Lower leg skin (tissue), 4 donors: ENCODE measurements at regions not wholly inside any gene's neighbourhood (a gene's known extent, or its start where the extent isn't known, plus 50 kb on each side); places are given as distances from the start of the nearest gene placed in this dataset.

Source experiments
- DNase-seq, 2 donors: peaks; one replicate each; pipeline ENCODE4 v3.0.0-alpha.2; 2019; ENCODE audit warnings: low spot score in 2 of 2
- H3K4me3 ChIP-seq: fragments of 200-600 bp; sonication (generic); 2 replicates; pipeline ENCODE4 v1.5.1; 2017; ENCODE audit warnings: mild to moderate bottlenecking, low read depth; ENCODE audit not compliant: poor library complexity, severe bottlenecking
- CTCF ChIP-seq, 3 donors: fragments of 450-650 bp; IDR thresholded peaks; one replicate each; pipeline ENCODE4 v1.5.1; 2016; ENCODE audit warnings: antibody characterized with exemption in 3 of 3, mild to moderate bottlenecking in 3 of 3, moderate library complexity in 2 of 3
- POLR2A ChIP-seq, 2 donors: fragments of 450-650 bp; IDR thresholded peaks; one replicate each; pipeline ENCODE4 v1.6.1; 2016 to 2017; ENCODE audit warnings: antibody characterized with exemption in 2 of 2, mild to moderate bottlenecking in 1 of 2, moderate library complexity in 1 of 2
- WGBS, 2 donors: methylation state at CpG; one replicate each; pipeline ENCODE4 v1.1.5; 2018; 5-methylcytosine and 5-hydroxymethylcytosine counted together
- intact Hi-C: fragments of 100-400 bp; cut with DNase I; formaldehyde crosslinking; loops from one replicate; pipeline ENCODE4 v1.15.0; 2023; ENCODE audit warnings: low total_unique reads

GRCh38 chr1:239139801-239140200 is 246.6 kb upstream of the CHRM3 start:
- intact Hi-C loops = no loop called here
- H3K4me3 ChIP-seq = no peak overlapping the region
- no peak for TF ChIP-seq CTCF (IDR thresholded peaks at IDR 0.05)
- TF ChIP-seq POLR2A (IDR thresholded peaks at IDR 0.05) = no peak
- 72 to 85% methylated on average over 5 of the region's 5 CpGs for WGBS, 2 donors
- no peak for DNase-seq

GRCh38 chr1:239128541-239128940 is 257.8 kb upstream of the CHRM3 start:
- intact Hi-C loops = no loop called here
- WGBS, 2 donors = 69 to 73% methylated on average over 3 of the region's 3 CpGs
- DNase-seq = no peak
- H3K4me3 ChIP-seq = no peak overlapping the region
- TF ChIP-seq CTCF (IDR thresholded peaks at IDR 0.05) = no peak

- TF ChIP-seq POLR2A (IDR thresholded peaks at IDR 0.05) (no peak), CTCF (IDR thresholded peaks at IDR 0.05) (no peak)
- WGBS, 2 donors = 64 to 69% methylated on average over 3 of the region's 3 CpGs
- no peak for DNase-seq
- intact Hi-C loops = no loop called here
- H3K4me3 ChIP-seq = no peak overlapping the region
These were observed 259.5 kb upstream of the CHRM3 start for GRCh38 chr1:239126884-239127283.

- TF ChIP-seq CTCF (IDR thresholded peaks at IDR 0.05) (no peak), POLR2A (IDR thresholded peaks at IDR 0.05) (no peak)
- intact Hi-C loops = no loop called here
- no peak for DNase-seq
- no peak overlapping the region for H3K4me3 ChIP-seq
These were observed 260.5 kb upstream of the CHRM3 start for GRCh38 chr1:239125893-239126292.

- DNase-seq = no peak
- TF ChIP-seq CTCF (IDR thresholded peaks at IDR 0.05) (no peak), POLR2A (IDR thresholded peaks at IDR 0.05) (no peak)
- no peak overlapping the region for H3K4me3 ChIP-seq
- WGBS, 2 donors = 59 to 62% methylated on average over 4 of the region's 4 CpGs
- intact Hi-C loops = no loop called here
These were observed 261.3 kb upstream of the CHRM3 start for GRCh38 chr1:239125027-239125426.

GRCh38 chr1:239123260-239123659 is 263.1 kb upstream of the CHRM3 start:
- DNase-seq = no peak
- 59 to 64% methylated on average over 4 of the region's 4 CpGs for WGBS, 2 donors
- no peak for TF ChIP-seq POLR2A (IDR thresholded peaks at IDR 0.05)
- TF ChIP-seq CTCF (IDR thresholded peaks at IDR 0.05) = no peak
- intact Hi-C loops = no loop called here
- no peak overlapping the region for H3K4me3 ChIP-seq
